ENCODE measurements at regions not wholly inside any gene's neighbourhood (a gene's known extent, or its start where the extent isn't known, plus 50 kb on each side); places are given as distances from the start of the nearest gene placed in this dataset.

DNA sequence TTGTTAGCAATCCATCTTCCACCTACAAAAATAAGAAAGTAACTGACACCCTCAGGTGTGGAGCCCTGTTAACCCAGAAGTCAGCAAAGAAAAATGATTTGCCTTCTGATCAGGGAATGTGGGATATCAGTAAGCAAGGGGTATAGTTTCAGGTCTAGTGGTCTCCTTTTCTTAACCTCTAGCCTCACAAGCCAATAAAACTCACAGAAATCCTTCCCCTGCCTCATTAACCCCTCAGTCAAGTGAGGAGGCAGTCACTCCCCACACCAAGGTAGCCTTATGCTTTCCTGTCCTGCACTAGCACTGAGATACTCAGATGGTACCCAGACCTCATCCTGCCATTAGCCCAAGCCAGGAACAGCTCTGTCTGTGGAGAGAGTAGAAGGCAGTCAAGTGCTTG, 103.4 kb upstream of the VASH1 start:
- TF ChIP-seq, protein P1, sequence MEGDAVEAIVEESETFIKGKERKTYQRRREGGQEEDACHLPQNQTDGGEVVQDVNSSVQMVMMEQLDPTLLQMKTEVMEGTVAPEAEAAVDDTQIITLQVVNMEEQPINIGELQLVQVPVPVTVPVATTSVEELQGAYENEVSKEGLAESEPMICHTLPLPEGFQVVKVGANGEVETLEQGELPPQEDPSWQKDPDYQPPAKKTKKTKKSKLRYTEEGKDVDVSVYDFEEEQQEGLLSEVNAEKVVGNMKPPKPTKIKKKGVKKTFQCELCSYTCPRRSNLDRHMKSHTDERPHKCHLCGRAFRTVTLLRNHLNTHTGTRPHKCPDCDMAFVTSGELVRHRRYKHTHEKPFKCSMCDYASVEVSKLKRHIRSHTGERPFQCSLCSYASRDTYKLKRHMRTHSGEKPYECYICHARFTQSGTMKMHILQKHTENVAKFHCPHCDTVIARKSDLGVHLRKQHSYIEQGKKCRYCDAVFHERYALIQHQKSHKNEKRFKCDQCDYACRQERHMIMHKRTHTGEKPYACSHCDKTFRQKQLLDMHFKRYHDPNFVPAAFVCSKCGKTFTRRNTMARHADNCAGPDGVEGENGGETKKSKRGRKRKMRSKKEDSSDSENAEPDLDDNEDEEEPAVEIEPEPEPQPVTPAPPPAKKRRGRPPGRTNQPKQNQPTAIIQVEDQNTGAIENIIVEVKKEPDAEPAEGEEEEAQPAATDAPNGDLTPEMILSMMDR (IDR thresholded peaks at IDR 0.05), result no peak
- TF ChIP-seq EP300 (IDR thresholded peaks at IDR 0.05), result no peak

All from tibial nerve (tissue), 4 donors.